Erythroblast (primary cell): ENCODE measurements at regions not wholly inside any gene's neighbourhood (a gene's known extent, or its start where the extent isn't known, plus 50 kb on each side); places are given as distances from the start of the nearest gene placed in this dataset.

ENCODE experiments used
- GATA1 ChIP-seq: IDR thresholded peaks from 2 replicates; pipeline ENCODE4 v1.6.1; 2011; ENCODE audit warnings: low read depth, mild to moderate bottlenecking, control low read depth, low read length, moderate library complexity
- POLR2A ChIP-seq: IDR thresholded peaks from 2 replicates; pipeline ENCODE4 v1.6.1; 2011; ENCODE audit warnings: mild to moderate bottlenecking, low read length

DNA sequence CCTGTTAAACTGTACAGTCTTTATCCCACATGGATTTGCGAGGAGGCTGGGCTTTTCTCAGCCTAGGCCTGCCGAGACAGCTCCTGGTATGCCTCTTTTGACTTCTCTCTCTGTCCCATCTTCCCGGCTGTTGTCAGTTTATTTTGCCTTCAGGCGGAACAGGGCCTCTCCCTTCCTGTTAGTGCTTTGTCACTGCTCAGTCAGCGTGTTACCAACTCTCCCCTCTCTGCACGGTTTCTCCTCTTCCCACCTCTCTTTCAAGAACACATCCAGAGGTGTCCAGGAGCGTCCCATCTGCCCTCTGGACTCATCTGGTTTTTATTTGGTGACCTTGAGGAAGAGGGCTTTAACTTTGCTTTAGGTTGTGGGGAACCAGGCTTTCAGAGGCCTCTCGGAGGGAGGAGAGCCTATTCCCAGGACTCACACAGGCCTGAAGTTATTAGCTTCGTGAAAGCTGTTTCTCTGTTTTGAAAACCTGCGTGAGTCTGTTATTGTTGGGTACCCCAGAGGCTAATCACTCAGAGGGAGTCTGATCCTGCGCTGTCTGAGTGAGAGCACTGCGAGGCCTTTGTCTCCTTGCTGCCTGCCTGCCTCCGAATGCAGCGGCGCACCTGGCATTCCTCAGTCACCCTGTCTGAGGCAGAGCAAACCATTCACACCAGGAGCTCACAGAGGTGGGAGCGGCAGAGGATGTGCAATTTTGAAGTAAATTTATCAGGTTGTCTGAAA lies 234.4 kb upstream of the MPDZ start:
- no peak for TF ChIP-seq POLR2A
- TF ChIP-seq GATA1 = no peak
